HG02970 (cell line): ENCODE measurements at regions not wholly inside any gene's neighbourhood (a gene's known extent, or its start where the extent isn't known, plus 50 kb on each side); places are given as distances from the start of the nearest gene placed in this dataset.

Source experiments
- ATAC-seq: cut with Tn5 transposase; IDR thresholded peaks from one replicate; pipeline ENCODE4 v1.9.1; 2021; ENCODE audit warnings: mild to moderate bottlenecking, moderate library complexity, moderate number of reproducible peaks; ENCODE audit not compliant: unreplicated experiment, low FRiP score

- no peak for ATAC-seq
Observed at GRCh38 chr21:31471865-31472264, 127.8 kb upstream of the TIAM1 start.

- no peak for ATAC-seq
Observed at GRCh38 chr21:31470896-31471694, 127.0 kb upstream of the TIAM1 start.

GRCh38 chr21:31460980-31461379 is 116.9 kb upstream of the TIAM1 start:
- ATAC-seq = no peak

GRCh38 chr21:31459457-31459856 is 115.4 kb upstream of the TIAM1 start:
- ATAC-seq = no peak

- no peak for ATAC-seq
Observed at GRCh38 chr21:31457675-31458074, 113.6 kb upstream of the TIAM1 start.

GRCh38 chr21:31456201-31456600 is 112.1 kb upstream of the TIAM1 start:
- ATAC-seq = no peak

GRCh38 chr21:31455506-31455905 is 111.4 kb upstream of the TIAM1 start:
- no peak for ATAC-seq

GRCh38 chr21:31450980-31451379 is 106.9 kb upstream of the TIAM1 start:
- ATAC-seq = no peak

GRCh38 chr21:31449921-31450535 is 106.0 kb upstream of the TIAM1 start:
- no peak for ATAC-seq

- ATAC-seq = no peak
Observed at GRCh38 chr21:31448496-31448895, 104.4 kb upstream of the TIAM1 start.

- no peak for ATAC-seq
Observed at GRCh38 chr21:31447505-31447904, 103.4 kb upstream of the TIAM1 start.

GRCh38 chr21:31446226-31446855 is 102.3 kb upstream of the TIAM1 start:
- no peak for ATAC-seq

- ATAC-seq = no peak
Observed at GRCh38 chr21:31445137-31445536, 101.1 kb upstream of the TIAM1 start.

- ATAC-seq = no peak
Observed at GRCh38 chr21:31443736-31444521, 99.9 kb upstream of the TIAM1 start.

GRCh38 chr21:31442339-31442738 is 98.3 kb upstream of the TIAM1 start:
- no peak for ATAC-seq

GRCh38 chr21:31429506-31429905 is 85.4 kb upstream of the TIAM1 start:
- no peak for ATAC-seq

- ATAC-seq = no peak
Observed at GRCh38 chr21:31426235-31426797, 82.3 kb upstream of the TIAM1 start.

- ATAC-seq = no peak
Observed at GRCh38 chr21:31425138-31425537, 81.1 kb upstream of the TIAM1 start.

- ATAC-seq = no peak
Observed at GRCh38 chr21:31424058-31424457, 80.0 kb upstream of the TIAM1 start.

- no peak for ATAC-seq
Observed at GRCh38 chr21:31420988-31421387, 76.9 kb upstream of the TIAM1 start.

- ATAC-seq = no peak
Observed at GRCh38 chr21:31420354-31420753, 76.3 kb upstream of the TIAM1 start.
